ENCODE measurements at regions not wholly inside any gene's neighbourhood (a gene's known extent, or its start where the extent isn't known, plus 50 kb on each side); places are given as distances from the start of the nearest gene placed in this dataset.
"Not testable (repeated sequence)": the region's sequence is repeated elsewhere in the genome, so short reads cannot be mapped to it uniquely, and the experiment has no call there.

DNA sequence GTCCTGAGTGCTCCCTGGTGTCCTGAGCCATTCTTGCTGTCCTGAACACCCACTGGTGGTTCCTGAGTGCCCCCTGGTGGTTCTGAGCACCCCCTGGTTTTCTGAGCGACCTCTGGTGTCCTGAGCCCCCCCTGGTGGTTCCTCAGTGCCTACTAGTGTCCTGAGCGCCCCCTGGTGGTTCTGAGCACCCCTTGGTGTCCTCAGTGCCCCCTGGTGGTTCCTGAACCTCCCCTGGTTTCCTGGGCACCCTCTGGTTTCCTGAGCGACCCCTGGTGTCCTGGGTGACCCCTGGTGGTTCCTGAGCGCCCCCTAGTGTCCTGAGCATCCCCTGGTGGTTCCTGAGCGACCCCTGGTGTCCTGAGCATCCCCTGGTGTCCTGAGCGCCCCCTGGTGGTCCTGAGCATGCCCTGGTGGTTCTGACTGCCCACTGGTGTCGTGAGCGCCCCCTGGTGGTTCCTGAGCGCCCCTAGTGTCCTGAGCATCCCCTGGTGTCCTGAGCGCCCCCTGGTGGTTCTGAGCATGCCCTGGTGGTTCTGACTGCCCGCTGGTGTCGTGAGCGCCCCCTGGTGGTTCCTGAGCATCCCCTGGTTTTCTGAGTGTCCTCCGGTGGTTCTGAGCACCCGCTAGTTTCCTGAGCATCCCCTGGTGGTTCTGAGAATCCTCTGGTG, 473.1 kb downstream of the TMEM121 start:
- peak; percentile 75 for DNase-seq (ENCODE audit: low read depth, low spot score)

DNA sequence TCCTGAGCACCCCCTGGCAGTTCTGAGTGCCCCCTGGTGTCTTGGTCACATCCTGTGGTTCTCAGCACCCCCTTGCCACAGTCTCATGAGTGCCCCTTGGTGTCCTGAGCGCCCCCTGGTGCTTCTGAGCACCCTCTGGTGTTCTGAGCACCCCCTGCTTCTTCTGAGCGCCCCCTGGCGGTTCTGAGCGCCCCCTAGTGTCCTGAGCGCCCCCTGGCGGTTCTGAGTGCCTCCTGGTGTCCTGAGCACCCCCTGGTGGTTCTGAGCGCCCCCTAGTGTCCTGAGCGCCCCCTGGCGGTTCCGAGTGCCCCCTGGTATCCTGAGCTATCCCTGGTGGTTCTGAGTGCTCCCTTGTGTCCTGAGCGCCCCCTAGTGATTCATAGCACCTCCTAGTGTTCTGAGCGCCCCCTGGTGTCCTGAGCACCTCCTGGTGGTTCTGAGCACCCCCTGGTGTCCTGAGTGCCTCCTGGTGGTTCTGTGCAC, 473.7 kb downstream of the TMEM121 start:
- DNase-seq (ENCODE audit: low read depth, low spot score) = not testable (repeated sequence)

DNA sequence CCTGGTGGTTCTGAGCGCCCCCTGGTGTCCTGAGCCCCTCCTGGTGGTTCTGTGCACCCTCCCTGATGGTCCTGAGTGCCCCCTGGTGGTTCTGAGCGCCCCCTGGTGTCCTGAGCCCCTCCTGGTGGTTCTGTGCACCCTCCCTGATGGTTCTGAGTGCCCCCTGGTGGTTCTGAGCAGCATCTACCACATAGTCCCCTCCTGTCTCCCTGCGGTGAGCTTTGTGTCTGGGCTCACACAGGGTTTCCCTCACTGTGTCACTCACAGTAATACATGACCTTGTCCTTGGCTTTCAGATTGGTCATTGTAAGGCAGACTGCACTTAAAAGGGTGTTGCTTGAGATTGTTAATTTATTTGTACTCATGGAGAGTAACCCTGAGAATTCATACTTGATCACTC, 474.9 kb downstream of the TMEM121 start:
- DNase-seq (ENCODE audit: low read depth, low spot score) = not testable (repeated sequence)

DNA sequence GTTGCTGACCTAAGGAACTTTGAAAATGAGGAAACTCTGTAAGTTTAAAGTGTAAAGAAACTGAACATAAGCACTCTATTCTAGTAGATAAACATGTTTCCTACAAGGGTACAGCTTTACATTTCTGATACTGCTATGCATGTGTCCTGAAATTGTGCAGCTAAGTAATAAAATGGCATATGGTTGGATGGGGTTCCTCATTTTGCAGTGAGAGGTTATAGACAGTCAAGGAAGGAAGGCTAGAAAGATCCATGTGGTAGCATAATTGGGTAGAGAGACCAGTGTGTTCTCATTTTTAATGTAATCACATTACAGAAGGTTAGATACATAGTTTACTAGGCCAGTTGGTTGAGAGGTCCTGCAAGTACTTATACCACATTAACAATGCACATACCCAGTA, 477.0 kb downstream of the TMEM121 start:
- DNase-seq (ENCODE audit: low read depth, low spot score) = no peak

DNA sequence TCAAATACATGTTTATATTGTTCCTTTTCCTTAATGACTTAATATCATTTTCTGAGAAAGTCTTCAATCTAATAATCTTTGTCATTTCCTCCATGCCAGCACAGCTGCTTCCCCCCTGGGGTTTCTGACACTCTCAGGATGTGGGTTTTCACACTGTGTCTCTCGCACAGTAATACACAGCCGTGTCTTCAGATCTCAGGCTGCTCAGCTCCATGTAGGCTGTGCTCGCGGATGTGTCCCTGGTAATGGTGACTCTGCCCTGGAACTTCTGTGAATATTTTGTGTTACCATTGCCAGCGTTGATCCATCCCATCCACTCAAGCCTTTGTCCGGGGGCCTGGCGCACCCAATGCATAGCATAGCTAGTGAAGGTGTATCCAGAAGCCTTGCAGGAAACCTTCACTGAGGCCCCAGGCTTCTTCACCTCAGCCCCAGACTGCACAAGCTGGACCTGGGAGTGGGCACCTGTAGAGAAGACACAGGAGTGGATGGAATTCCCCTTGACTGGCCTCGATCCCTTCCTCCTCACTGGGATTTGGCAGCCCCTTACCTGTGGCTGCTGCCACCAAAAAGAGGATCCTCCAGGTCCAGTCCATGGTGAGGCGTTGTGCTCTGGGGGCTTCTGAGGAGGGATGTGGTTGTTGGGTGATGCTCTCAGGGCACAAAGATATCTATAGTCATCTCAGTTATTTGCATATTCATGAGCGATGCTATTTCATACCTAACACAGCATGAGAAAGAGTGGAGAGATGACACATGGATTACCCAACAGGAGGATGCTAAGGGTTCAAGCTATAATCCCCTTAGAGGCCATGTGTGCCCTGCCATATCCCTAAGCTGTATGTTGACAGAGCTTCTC, 478.8 kb downstream of the TMEM121 start:
- peak; percentile 33 for DNase-seq (ENCODE audit: low read depth, low spot score)

DNA sequence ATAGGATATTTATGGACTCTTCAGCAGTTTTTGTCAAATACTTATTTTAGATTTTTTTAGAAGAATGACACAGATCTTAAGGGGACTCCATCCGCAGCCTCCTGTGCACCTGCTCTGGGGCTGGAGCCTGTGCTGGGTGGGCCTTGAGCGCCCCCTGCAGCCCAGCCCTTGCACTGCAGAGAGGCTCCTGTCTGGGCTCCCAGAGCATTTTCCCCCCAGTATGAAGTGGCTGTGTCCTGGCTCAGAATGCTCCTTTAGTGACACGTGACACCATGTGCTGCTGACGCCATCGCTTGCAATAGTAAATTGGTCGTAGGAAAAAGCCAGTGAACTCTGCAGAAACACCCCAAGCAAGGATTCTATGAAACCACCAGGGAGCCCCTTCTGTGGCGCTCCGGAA, 479.7 kb downstream of the TMEM121 start:
- DNase-seq (ENCODE audit: low read depth, low spot score) = not testable (repeated sequence)

DNA sequence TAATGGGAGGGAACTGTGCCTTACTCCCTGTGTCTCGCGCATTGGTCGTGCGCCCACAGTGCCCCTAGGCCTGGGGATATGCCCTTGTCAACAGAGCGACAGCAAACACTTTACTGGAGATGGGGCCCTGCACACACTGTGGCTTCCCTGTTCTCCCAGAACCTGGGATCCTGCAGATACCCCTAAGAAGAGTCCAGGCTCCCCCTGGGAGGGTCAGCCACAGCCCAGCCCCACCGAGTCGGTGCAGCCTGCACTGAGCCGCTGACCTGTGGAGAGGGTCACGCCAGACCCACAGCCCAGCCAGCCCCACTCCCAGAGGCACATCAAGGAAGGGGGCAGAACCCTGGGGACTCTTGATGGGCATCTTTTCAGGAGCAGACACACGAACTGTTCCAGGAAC, 480.3 kb downstream of the TMEM121 start:
- DNase-seq (ENCODE audit: low read depth, low spot score) = not testable (repeated sequence)

DNA sequence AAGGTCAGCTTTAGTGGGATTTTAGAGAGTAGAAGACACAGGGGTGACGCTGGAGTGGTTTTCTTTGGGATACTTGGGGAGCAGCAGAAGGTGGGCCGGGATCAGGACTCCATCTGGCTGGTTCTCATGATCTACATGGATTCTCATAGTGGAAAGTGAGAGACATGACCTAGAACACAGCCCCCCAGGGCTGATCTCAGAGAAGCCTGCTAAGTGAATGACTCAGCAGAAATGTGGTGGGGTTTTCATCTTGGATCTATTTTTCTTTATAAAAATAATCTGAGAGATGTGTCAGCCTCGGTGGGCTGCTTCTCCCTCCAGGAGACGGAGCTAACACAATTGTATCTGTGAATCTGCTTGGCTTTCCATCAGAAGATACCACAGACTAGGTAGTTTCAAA, 484.4 kb downstream of the TMEM121 start:
- DNase-seq (ENCODE audit: low read depth, low spot score) = no peak

DNA sequence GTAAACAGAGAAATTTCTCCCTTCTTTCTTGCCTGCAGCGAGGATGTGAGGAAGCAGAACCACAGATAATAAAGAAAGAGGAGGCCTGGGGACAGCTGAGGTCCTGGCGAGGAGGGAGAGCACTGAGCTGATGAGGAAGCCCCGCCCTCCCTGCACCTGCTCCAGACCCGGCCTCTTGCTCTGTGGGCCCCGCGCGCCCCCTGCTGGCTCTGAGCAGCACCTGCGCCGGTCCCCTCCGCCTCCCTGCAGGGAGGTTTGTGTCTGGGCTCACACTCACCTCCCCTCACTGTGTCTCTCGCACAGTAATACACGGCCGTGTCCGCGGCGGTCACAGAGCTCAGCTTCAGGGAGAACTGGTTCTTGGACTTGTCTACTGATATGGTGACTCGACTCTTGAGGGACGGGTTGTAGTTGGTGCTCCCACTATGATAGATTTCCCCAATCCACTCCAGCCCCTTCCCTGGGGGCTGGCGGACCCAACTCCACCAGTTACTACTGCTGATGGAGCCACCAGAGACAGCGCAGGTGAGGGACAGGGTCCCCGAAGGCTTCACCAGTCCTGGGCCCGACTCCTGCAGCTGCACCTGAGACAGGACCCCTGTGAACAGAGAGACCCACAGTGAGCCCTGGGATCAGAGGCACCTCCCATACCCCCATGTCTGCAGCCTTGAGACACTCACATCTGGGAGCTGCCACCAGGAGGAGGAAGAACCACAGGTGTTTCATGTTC, 485.4 kb downstream of the TMEM121 start:
- peak; percentile 72 for DNase-seq (ENCODE audit: low read depth, low spot score)

DNA sequence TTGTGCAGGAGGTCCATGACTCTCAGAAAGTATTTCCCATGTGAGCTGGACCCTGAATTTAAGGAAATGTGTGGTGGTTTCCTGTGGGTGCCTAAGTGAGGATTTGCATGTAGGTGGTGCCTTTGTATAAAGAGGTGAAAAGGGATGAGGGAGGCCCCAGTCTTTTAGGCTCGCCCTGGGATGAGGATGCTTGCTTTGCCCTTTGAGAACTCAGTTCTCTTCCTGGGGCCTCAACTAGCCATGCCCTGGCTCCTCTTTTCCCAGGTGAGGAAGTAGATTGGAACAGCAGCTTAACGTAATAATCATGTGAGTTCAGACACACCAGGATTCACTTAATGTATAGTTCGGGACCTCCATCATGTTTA, 486.0 kb downstream of the TMEM121 start:
- DNase-seq (ENCODE audit: low read depth, low spot score) = not testable (repeated sequence)

DNA sequence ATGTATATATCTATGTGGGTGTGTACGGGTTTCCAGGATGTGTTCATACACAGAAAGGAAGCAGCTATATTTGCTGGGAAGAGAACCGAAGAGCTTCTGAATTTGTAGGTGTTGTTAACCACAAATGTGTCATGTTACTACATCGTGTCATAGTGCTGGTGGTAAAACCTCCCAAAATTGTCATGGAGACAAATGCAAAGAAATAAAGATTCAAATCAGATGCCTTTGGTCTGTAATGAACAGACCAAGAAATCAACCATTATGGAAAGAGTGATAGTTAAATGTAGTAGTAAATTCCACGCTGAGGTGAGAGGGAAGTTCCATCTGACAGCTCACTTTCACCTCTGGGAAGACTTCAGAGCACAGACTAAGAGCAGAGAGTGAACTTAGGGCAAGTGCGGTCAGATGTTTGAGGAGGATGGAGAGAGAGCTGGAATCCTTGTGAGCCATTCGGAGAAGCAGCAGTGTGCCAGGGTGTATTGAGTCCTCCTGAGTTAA, 487.5 kb downstream of the TMEM121 start:
- DNase-seq (ENCODE audit: low read depth, low spot score) = no peak

DNA sequence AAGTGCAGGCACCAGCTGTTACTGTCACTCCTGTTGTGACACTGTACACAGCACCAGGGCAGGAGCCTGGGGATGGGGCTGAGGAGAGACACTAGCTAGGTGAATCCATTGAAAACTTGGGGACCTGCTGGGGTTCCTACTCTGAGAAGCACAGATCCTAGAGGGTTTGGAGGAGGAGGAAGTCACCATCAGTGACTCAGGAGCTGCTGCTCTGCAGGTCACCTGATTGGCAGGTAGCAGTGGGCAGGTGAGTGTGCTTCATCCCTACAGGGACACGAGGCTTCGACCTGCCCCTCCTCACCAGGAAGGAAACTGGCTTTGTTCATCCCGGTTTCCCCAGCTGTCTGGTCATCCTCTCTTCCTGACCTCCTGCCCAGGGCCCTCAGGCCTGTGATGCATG, 491.6 kb downstream of the TMEM121 start:
- DNase-seq (ENCODE audit: low read depth, low spot score) = not testable (repeated sequence)

DNA sequence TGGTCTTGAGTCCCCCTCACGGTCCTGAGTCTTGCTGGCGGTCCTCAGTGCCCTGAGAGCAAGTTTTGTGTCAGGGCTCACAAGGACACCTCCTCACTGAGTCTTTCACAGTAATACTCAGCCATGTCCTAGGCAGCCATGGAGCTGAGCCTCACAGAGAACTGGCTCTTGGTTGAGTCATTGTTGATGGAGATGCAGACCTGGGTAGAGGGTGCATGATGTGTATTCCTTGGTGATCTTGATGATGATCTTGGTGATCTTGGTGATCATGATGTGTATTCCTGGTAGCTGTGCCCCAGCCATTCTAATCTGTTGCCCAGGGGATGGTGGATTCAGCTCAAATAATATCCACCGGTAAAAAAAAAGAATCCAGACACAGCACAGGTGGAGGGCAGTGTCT, 495.4 kb downstream of the TMEM121 start:
- DNase-seq (ENCODE audit: low read depth, low spot score) = no peak

DNA sequence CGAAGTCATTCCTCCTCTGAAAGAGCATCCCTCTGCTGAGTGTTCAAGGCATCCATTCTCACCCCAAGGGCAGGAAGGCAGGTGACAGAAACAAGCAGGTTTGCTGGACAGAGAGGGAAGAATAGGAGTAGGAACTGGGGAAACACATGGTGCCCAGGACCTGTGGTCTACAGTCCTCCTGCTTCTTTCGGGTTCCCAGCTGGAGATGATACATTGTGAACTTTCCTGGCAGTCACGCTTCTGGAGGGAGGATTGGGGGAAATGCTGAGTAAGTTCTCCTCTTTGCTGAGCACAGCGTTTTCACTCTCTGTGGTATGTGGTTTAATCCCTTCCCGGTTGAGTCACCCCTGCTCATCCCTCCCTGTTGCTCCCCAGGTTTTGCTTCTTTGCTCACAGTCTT, 496.3 kb downstream of the TMEM121 start:
- not testable (repeated sequence) for DNase-seq (ENCODE audit: low read depth, low spot score)

DNA sequence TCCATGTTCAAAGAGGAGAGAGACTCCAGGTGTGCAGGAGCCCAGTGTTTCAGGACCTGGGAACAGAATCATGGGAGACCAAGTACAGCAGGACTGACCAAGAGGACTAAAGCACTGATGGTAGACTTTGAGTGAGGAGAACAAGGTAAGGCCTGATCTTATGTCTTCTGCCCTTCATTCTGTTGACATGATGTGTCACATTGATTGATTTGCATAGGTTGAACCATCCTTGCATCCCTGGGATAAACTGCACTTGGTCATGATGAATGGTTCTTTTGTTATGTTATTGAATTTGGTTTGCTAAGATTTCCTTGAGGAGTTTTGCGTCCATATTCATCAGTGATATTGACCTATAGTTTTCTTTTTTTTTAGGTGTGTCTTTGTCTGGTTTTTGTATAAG, 497.0 kb downstream of the TMEM121 start:
- no peak for DNase-seq (ENCODE audit: low read depth, low spot score)

DNA sequence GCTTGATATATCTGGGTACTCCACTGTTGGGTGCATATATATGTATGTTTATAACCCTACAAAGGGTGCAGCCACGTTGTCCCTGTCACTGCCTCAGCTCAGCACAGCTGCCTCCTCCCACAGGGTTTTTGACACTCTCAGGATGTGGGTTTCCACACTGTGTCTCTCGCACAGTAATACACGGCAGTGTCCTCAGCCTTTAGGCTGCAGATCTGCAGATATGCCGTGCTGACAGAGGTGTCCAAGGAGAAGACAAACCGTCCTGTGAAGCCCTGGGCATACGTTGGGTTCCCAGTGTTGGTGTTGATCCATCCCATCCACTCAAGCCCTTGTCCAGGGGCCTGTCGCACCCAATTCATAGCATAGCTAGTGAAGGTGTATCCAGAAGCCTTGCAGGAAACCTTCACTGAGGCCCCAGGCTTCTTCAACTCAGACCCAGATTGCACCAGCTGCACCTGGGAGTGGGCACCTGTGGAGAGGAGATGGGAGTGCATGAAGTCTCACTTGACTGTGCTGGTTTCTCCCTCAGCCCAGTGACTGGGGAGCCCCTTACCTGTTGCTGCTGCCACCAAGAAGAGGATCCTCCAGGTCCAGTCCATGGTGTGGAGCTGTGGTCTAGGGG, 498.7 kb downstream of the TMEM121 start:
- DNase-seq (ENCODE audit: low read depth, low spot score) = no peak

DNA sequence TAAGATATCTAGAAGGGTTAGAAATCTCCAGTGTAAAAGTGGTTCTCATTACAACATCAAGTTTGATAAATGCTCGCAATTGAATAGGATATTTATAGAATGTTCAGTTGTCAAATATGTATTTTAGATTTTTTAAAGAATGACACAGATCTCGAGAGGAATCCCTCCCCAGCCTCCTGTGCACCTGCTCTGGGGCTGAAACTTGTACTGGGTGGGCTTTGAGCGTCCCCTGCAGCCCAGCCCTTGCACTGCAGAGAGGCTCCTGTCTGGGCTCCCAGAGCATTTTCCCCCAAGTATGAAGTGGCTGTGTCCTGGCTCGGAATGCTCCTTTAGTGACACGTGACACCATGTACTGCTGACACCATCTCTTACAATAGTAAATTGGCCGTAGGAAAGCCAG, 499.6 kb downstream of the TMEM121 start:
- DNase-seq (ENCODE audit: low read depth, low spot score) = no peak

DNA sequence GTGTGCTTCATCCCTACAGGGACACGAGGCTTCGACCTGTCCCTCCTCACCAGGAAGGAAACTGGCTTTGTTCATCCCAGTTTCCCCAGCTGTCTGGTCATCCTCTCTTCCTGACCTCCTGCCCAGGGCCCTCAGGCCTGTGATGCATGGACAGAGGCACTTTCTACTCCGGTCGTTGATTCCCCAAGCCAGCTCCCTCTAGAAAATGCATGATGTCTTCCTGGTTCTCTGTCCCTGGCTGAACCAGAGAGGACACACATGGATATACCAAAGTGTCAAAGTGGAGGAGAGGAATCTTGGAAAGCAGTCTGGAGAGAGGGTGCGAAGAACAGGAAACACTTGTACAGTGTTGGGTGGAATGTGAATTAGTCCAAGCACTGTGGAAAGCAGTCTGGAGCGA, 501.4 kb downstream of the TMEM121 start:
- DNase-seq (ENCODE audit: low read depth, low spot score) = not testable (repeated sequence)

DNA sequence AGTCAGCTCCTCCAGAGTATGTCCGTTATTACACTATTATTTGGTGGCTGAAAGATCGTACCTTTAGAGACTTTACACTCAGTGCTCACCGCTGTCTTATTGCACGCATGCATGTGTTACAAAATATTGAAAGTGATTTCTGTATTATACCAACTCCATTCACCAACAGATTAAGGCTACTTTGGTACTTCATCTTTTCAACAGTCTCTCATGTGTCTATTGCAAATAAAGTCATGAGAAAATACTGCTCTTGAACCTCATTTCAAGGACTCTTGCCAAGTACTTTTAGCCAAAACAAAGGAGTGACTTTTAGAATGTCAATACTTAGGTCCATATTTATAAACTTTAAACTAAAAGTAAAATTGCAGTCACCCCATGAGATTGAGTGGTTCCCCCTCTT, 503.6 kb downstream of the TMEM121 start:
- DNase-seq (ENCODE audit: low read depth, low spot score) = no peak

DNA sequence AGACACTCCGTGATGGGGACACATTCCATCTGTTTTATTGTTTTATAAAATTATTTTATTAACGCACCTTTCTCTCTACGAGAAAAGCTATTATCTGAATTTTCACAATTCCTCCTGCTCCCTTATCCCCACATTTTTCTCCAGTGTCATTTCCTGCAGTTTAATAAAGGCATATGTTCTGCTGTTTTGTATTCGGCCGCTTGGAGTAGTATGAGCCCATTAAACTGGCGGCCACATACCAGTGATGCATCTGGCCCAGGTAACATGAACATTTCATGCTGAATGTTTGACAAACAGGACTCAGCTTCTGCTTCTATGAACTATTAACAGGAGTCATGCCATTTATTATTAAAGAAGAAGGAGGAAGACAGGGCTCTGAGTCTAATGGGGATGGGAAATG, 511.0 kb downstream of the TMEM121 start:
- no peak for DNase-seq (ENCODE audit: low read depth, low spot score)

DNA sequence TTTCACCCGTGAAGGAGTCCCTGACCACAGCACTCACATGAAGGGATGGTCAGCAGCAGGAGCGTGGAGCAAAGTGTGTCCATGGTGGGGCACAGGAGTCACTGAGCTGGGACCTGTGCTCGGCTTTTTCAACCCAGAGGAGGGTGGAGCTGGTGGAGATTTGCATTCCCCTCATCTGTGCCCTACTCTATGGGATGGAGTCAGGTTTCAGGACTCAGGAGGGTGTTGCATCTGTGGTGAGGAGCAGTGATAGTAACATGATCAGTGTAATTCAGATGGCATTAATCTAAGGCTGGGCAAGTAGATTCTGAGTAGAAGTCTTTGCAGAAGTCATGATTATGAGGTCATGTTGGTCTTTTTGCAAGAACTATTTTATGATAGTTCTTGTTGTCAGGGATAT, 511.9 kb downstream of the TMEM121 start:
- no peak for DNase-seq (ENCODE audit: low read depth, low spot score)

DNA sequence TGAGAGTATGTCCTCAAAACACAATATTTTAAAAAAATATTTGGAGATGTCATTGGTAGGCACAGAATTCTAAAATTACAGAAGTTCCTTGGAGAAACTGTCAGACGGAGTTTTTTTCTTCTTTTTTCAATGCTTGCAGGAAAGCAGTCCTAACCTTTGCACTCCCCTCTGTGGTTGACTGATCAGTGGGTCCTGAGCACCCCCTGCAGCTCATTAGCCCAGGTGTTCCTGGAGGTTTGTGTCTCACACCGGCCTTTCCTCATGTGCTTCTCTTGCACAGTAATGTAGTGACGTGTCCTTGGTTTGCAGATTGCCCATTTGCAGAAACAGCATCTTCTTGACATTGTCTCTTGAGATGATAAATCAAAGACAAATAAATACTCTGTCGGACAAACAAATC, 513.0 kb downstream of the TMEM121 start:
- peak; percentile 25 for DNase-seq (ENCODE audit: low read depth, low spot score)

Data from activated naive CD8-positive, alpha-beta T cell treated with anti-CD3 and anti-CD28 coated beads, Interleukin-2, amount 50 U/mL, for 16 hours (primary cell).